Dedifferentiated amniotic fluid mesenchymal stem cell (primary cell): ENCODE measurements at regions not wholly inside any gene's neighbourhood (a gene's known extent, or its start where the extent isn't known, plus 50 kb on each side); places are given as distances from the start of the nearest gene placed in this dataset.
A peak's percentile ranks its signal among the peaks of the same experiment; 100 is the strongest.

ENCODE experiments used
- DNase-seq: peaks from one replicate; pipeline ENCODE4 v3.0.0-alpha.2; 2016; ENCODE audit errors: extremely low spot score

- no peak for DNase-seq
These were observed 86.5 kb upstream of the GPM6B start for GRCh38 chrX:13903405-13903804.

- no peak for DNase-seq
These were observed 85.5 kb upstream of the GPM6B start for GRCh38 chrX:13902406-13902805.

- no peak for DNase-seq
These were observed 84.5 kb upstream of the GPM6B start for GRCh38 chrX:13901354-13901753.

- no peak for DNase-seq
These were observed 83.5 kb upstream of the GPM6B start for GRCh38 chrX:13900351-13900750.

- no peak for DNase-seq
These were observed 82.7 kb upstream of the GPM6B start for GRCh38 chrX:13899607-13900006.

GRCh38 chrX:13898603-13899002 is 81.7 kb upstream of the GPM6B start:
- DNase-seq = no peak

GRCh38 chrX:13898083-13898482 is 81.2 kb upstream of the GPM6B start:
- DNase-seq = no peak

- no peak for DNase-seq
These were observed 80.7 kb upstream of the GPM6B start for GRCh38 chrX:13897566-13897965.

GRCh38 chrX:13894888-13895565 is 78.1 kb upstream of the GPM6B start:
- no peak for DNase-seq

GRCh38 chrX:13893826-13894225 is 76.9 kb upstream of the GPM6B start:
- DNase-seq = no peak

GRCh38 chrX:13892856-13893255 is 76.0 kb upstream of the GPM6B start:
- no peak for DNase-seq

GRCh38 chrX:13891377-13892140 is 74.7 kb upstream of the GPM6B start:
- DNase-seq = no peak

GRCh38 chrX:13890806-13891205 is 73.9 kb upstream of the GPM6B start:
- no peak for DNase-seq

GRCh38 chrX:13888284-13888683 is 71.4 kb upstream of the GPM6B start:
- no peak for DNase-seq

- DNase-seq = no peak
These were observed 68.7 kb upstream of the GPM6B start for GRCh38 chrX:13885591-13885990.

- DNase-seq = no peak
These were observed 59.8 kb upstream of the GPM6B start for GRCh38 chrX:13876652-13877051.

- DNase-seq = no peak
These were observed 58.7 kb upstream of the GPM6B start for GRCh38 chrX:13875572-13875971.

GRCh38 chrX:13868591-13868990 is 51.7 kb upstream of the GPM6B start:
- peak; percentile 15 for DNase-seq
